SH-SY5Y (cell line): ENCODE measurements at regions not wholly inside any gene's neighbourhood (a gene's known extent, or its start where the extent isn't known, plus 50 kb on each side); places are given as distances from the start of the nearest gene placed in this dataset.

Source experiments
- GATA2 ChIP-seq: IDR thresholded peaks from 2 replicates; pipeline ENCODE4 v1.6.1; 2011; ENCODE audit warnings: mild to moderate bottlenecking, low read depth, low read length
- GATA3 ChIP-seq: IDR thresholded peaks from 2 replicates; pipeline ENCODE4 v1.6.1; 2011; ENCODE audit warnings: low read depth, mild to moderate bottlenecking, low read length, moderate library complexity

DNA sequence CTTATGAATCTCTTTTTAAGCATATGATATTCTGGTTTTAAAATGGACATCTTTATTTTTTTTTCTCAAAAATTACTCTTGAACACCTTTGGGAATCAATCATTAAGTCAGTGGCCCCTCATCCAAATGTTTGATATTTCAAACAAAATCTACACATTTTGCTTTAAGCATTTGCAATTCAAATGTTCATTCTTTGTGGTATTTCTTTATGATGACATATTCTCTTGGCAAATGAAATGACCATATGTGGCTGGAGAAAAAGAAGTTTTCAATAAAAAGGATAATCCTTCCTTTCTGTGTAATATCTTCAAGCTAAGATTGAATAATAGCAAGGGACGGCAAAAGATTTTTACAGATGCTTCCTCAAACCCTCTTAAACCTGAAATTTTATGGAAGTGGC is 420.8 kb downstream of the MTRR start:
- TF ChIP-seq GATA2, result no peak
- TF ChIP-seq GATA3, result no peak
